Endothelial cell of umbilical vein (primary cell): ENCODE measurements at regions not wholly inside any gene's neighbourhood (a gene's known extent, or its start where the extent isn't known, plus 50 kb on each side); places are given as distances from the start of the nearest gene placed in this dataset.
A peak's percentile ranks its signal among the peaks of the same experiment; 100 is the strongest.

Source experiments
- BruUV-seq: library from RNA; stranded (reverse); fragments of 400-500 nt; replicated peaks from 2 replicates; lab custom pipeline; 2021; lab: Mats Ljungman, UMichigan
- CTCF ChIA-PET: fragments of 300-600, 350-600 bp; sonication (Branson Sonifier 250); formaldehyde crosslinking; loops from one replicate; lab custom pipeline; 2021; ENCODE audit warnings: antibody characterized with exemption, inconsistent platforms; lab: Charles Lee
- POLR2A ChIA-PET: fragments of 300-600, 350-600 bp; sonication (Branson Sonifier 250); formaldehyde crosslinking; loops from one replicate; lab custom pipeline; 2021; ENCODE audit warnings: antibody characterized with exemption, inconsistent platforms; lab: Charles Lee
- DNase-seq: peaks from one replicate; pipeline ENCODE4 v3.0.0-alpha.2; 2011; ENCODE audit warnings: low read depth, low spot score
- FAIRE-seq: peaks from 2 replicates; lab custom pipeline; 2011; peaks lifted over from hg19 to GRCh38; lab: Jason Lieb, UNC
- H2AFZ ChIP-seq: 2 replicates; pipeline ENCODE4 v1.6.0; 2012; ENCODE audit warnings: low read depth, low read length, control low read depth, inconsistent platforms
- H3K27ac ChIP-seq: 2 replicates; pipeline ENCODE4 v1.5.1; 2011; ENCODE audit warnings: low read depth, mild to moderate bottlenecking, control low read depth, low read length, moderate library complexity; ENCODE audit not compliant: insufficient read depth
- H3K27me3 ChIP-seq, 2 experiments: 2 replicates each; pipeline versions ENCODE4 v1.6.0 to v1.6.1; 2011; ENCODE audit warnings: low read length in 2 of 2, mixed read lengths in 1 of 2; ENCODE audit not compliant: control insufficient read depth in 2 of 2, insufficient read depth in 2 of 2
- H3K36me3 ChIP-seq, 2 experiments: 2 replicates in 1 of 2; 3 replicates in 1 of 2; pipeline ENCODE4 v1.5.1; 2011; ENCODE audit warnings: low read length in 2 of 2, mild to moderate bottlenecking in 1 of 2, moderate library complexity in 1 of 2; ENCODE audit not compliant: control insufficient read depth in 2 of 2, insufficient read depth in 2 of 2; ENCODE audit errors: extremely low read depth in 1 of 2
- H3K4me1 ChIP-seq: 3 replicates; pipeline ENCODE4 v1.5.1; 2011; ENCODE audit warnings: mild to moderate bottlenecking, low read length; ENCODE audit not compliant: control insufficient read depth, insufficient read depth; ENCODE audit errors: extremely low read depth
- H3K4me2 ChIP-seq: 2 replicates; pipeline ENCODE4 v1.6.1; 2011; ENCODE audit warnings: low read length, control low read depth, mixed read lengths; ENCODE audit not compliant: insufficient read depth
- H3K4me3 ChIP-seq, 3 experiments: fragments of 200-600 bp in 1 of 3; sonication (generic), shearing (Covaris generic) in 1 of 3; replicated peaks in 1 of 3; 2 replicates each; pipeline ENCODE4 v1.5.1; 2011 to 2016; ENCODE audit warnings: control low read depth in 3 of 3, low read length in 3 of 3, mild to moderate bottlenecking in 2 of 3, inconsistent platforms in 1 of 3, low read depth in 1 of 3, moderate library complexity in 1 of 3; ENCODE audit not compliant: insufficient read depth in 1 of 3
- H3K79me2 ChIP-seq: 2 replicates; pipeline ENCODE4 v1.6.0; 2012; ENCODE audit warnings: low read length, inconsistent platforms; ENCODE audit not compliant: control insufficient read depth, insufficient read depth
- H3K9ac ChIP-seq: replicated peaks from 2 replicates; pipeline ENCODE3; 2011; ENCODE audit warnings: low read length, control low read depth; ENCODE audit not compliant: insufficient read depth; ENCODE audit errors: extremely low read depth
- H3K9me1 ChIP-seq: replicated peaks from 3 replicates; pipeline ENCODE4 v1.6.0; 2011; ENCODE audit warnings: mild to moderate bottlenecking, low read length; ENCODE audit not compliant: control insufficient read depth, insufficient read depth; ENCODE audit errors: extremely low read depth
- H3K9me3 ChIP-seq: replicated peaks from 2 replicates; pipeline ENCODE4 v1.5.1; 2012; ENCODE audit warnings: low read length, inconsistent platforms; ENCODE audit not compliant: control insufficient read depth, insufficient read depth
- H4K20me1 ChIP-seq: replicated peaks from 2 replicates; pipeline ENCODE3; 2011; ENCODE audit warnings: mild to moderate bottlenecking, low read length; ENCODE audit not compliant: control insufficient read depth, insufficient read depth; ENCODE audit errors: extremely low read depth
- CTCF ChIP-seq, 2 donors: IDR thresholded peaks; 1 replicate in 1 of 2; 2 replicates in 1 of 2; pipeline ENCODE4 v1.5.1; 2011; ENCODE audit warnings: low read length in 2 of 2, mild to moderate bottlenecking in 2 of 2, moderate library complexity in 2 of 2, control low read depth in 1 of 2, inconsistent platforms in 1 of 2, low read depth in 1 of 2; ENCODE audit not compliant: insufficient read depth in 1 of 2; ENCODE audit errors: extremely low read depth in 1 of 2
- EZH2 ChIP-seq: IDR thresholded peaks from 2 replicates; pipeline ENCODE4 v1.6.1; 2012; ENCODE audit warnings: borderline replicate concordance, low read depth, mild to moderate bottlenecking, moderate library complexity, low read length, inconsistent platforms; ENCODE audit not compliant: severe bottlenecking
- FOS ChIP-seq: IDR thresholded peaks from 2 replicates; pipeline ENCODE4 v1.6.1; 2011; ENCODE audit warnings: mild to moderate bottlenecking, low read length, moderate library complexity, borderline replicate concordance; ENCODE audit not compliant: insufficient read depth
- GATA2 ChIP-seq: IDR thresholded peaks from 2 replicates; pipeline ENCODE4 v1.7.0; 2011; ENCODE audit warnings: low read depth, mild to moderate bottlenecking, moderate library complexity, mixed read lengths, low read length; ENCODE audit not compliant: insufficient read length, insufficient read depth
- JUN ChIP-seq: IDR thresholded peaks from 2 replicates; pipeline ENCODE4 v1.6.1; 2011; ENCODE audit warnings: borderline replicate concordance, low read depth; ENCODE audit not compliant: insufficient read length, insufficient read depth
- MAX ChIP-seq: IDR thresholded peaks from 2 replicates; pipeline ENCODE4 v1.6.1; 2011; ENCODE audit not compliant: insufficient read depth, insufficient read length
- MYC ChIP-seq: IDR thresholded peaks from one replicate; pipeline ENCODE4 v1.6.1; 2011; ENCODE audit warnings: mild to moderate bottlenecking, low read depth, low read length
- POLR2A ChIP-seq: IDR thresholded peaks from 2 replicates; pipeline ENCODE4 v1.6.1; 2012; ENCODE audit warnings: low read depth, mild to moderate bottlenecking, control low read depth, low read length
- POLR2AphosphoS5 ChIP-seq: IDR thresholded peaks from 2 replicates; pipeline ENCODE4 v1.6.1; 2012; ENCODE audit warnings: low read depth, mild to moderate bottlenecking, control low read depth, low read length, moderate library complexity; ENCODE audit not compliant: insufficient read depth
- dilution Hi-C: fragments of 300-500 bp; cut with MboI; formaldehyde crosslinking; loops from one replicate; pipeline ENCODE4 v1.15.0; 2019; ENCODE audit warnings: low sequenced_read_pairs; ENCODE audit not compliant: extremely low pct_ligation_motif_present
- intact Hi-C: fragments of 100-400 bp; cut with micrococcal nuclease; formaldehyde crosslinking; loops from one replicate; pipeline ENCODE4 v1.10.0; 2022

- peak overlapping the region in 2 of 3 experiments; percentile 10 to 45 for H3K4me3 ChIP-seq
- CTCF ChIA-PET, result interaction anchor here (0.6 to 2.0 kb wide), 5 partner anchors 12 to 50 kb away, joined by 3 to 4 read pairs (median 3); no protein-coding TSS in a partner anchor
- H3K36me3 ChIP-seq, result no peaks in the 10 kb centered on the region
- H2AFZ ChIP-seq, result no peak overlapping the region
- no peaks in the 10 kb centered on the region for H4K20me1 ChIP-seq
- H3K27ac ChIP-seq, result peak overlapping the region; percentile 99
- no peaks in the 10 kb centered on the region for H3K27me3 ChIP-seq
- POLR2A ChIA-PET, result no interaction called here
- TF ChIP-seq CTCF (IDR thresholded peaks at IDR 0.05; ENCODE audit: extremely low read depth in 1 of 2, insufficient read depth in 1 of 2, low read depth in 1 of 2, low read length in 2 of 2) (no peak), JUN (peak; percentile 82), FOS (peak; percentile 69), POLR2A (no peak), POLR2AphosphoS5 (peak; percentile 72), MYC (peak; percentile 2), EZH2 (no peak), GATA2 (no peak), MAX (peak; percentile 90)
- intact Hi-C loops (loop anchor here (1.0 to 10.0 kb wide), 11 partner anchors 9 to 950 kb away; partner anchors contain the start of genes RAB32 and SHPRH), dilution Hi-C loops (no loop called here)
- H3K9me1 ChIP-seq, result no peaks in the 10 kb centered on the region
- H3K4me1 ChIP-seq, result peaks cover 39% of the 10 kb centered on the region
- FAIRE-seq, result peak; percentile 85
- peak overlapping the region; percentile 96 for H3K9ac ChIP-seq
- no peaks in the 10 kb centered on the region for H3K9me3 ChIP-seq
- DNase-seq, result peak; percentile 98
- no TSS peak for BruUV-seq
- H3K4me2 ChIP-seq, result peak overlapping the region; percentile 90
- H3K79me2 ChIP-seq, result no peaks in the 10 kb centered on the region
These were observed 290.3 kb upstream of the STXBP5 start for GRCh38 chr6:146913842-146914488.
